Breast epithelium (tissue), 4 donors: ENCODE measurements at regions not wholly inside any gene's neighbourhood (a gene's known extent, or its start where the extent isn't known, plus 50 kb on each side); places are given as distances from the start of the nearest gene placed in this dataset.

ENCODE experiments used
- DNase-seq, 2 donors: peaks; one replicate each; pipeline ENCODE4 v3.0.0-alpha.2; 2019; ENCODE audit warnings: low spot score in 2 of 2
- H3K27ac ChIP-seq, 2 donors: fragments of 200-600 bp; sonication (generic) in 1 of 2; one replicate each; pipeline ENCODE4 v1.5.1; 2016 to 2019; ENCODE audit warnings: mild to moderate bottlenecking in 1 of 2
- H3K27me3 ChIP-seq, 2 donors: fragments of 200-600 bp; sonication (generic) in 1 of 2; one replicate each; pipeline versions ENCODE4 v1.5.1 to v1.6.0; 2017 to 2019; ENCODE audit warnings: control low read depth in 1 of 2, mild to moderate bottlenecking in 1 of 2
- H3K36me3 ChIP-seq: fragments of 200-600 bp; one replicate; pipeline ENCODE4 v1.5.1; 2019
- H3K4me1 ChIP-seq, 2 donors: fragments of 200-600 bp; sonication (generic); one replicate each; pipeline ENCODE4 v1.5.1; 2016 to 2019; ENCODE audit warnings: control low read depth in 1 of 2
- H3K4me3 ChIP-seq, 3 donors: fragments of 200-600 bp; sonication (generic); 1 replicate in 2 of 3; 2 replicates in 1 of 3; pipeline ENCODE4 v1.5.1; 2016 to 2019; ENCODE audit warnings: mild to moderate bottlenecking in 3 of 3, moderate library complexity in 2 of 3
- H3K9me3 ChIP-seq, 2 donors: fragments of 200-600 bp; sonication (generic) in 1 of 2; one replicate each; pipeline ENCODE4 v1.5.1; 2016 to 2019; ENCODE audit warnings: control low read depth in 1 of 2
- CTCF ChIP-seq, 3 donors: fragments of 450-650 bp; IDR thresholded peaks; one replicate each; pipeline ENCODE4 v1.5.1; 2016 to 2017; ENCODE audit warnings: antibody characterized with exemption in 3 of 3, mild to moderate bottlenecking in 3 of 3, moderate library complexity in 3 of 3
- POLR2A ChIP-seq: fragments of 450-650 bp; IDR thresholded peaks from one replicate; pipeline ENCODE4 v1.6.1; 2016; ENCODE audit warnings: antibody characterized with exemption, mild to moderate bottlenecking, moderate library complexity
- POLR2AphosphoS5 ChIP-seq, 3 donors: sonication (generic); formaldehyde crosslinking; IDR thresholded peaks; one replicate each; pipeline ENCODE4 v1.6.1; 2017; ENCODE audit warnings: antibody characterized with exemption in 3 of 3
- intact Hi-C: fragments of 100-400 bp; cut with DNase I; formaldehyde crosslinking; loops from one replicate; pipeline ENCODE4 v1.15.1; 2023; ENCODE audit warnings: low total_unique reads

- Histone ChIP-seq H3K9me3 (no peaks in the 10 kb centered on the region), H3K27ac (no peak overlapping the region), H3K36me3 (no peaks in the 10 kb centered on the region), H3K27me3 (peaks cover 0 to 5% of the 10 kb centered on the region in 2 donors), H3K4me1 (no peaks in the 10 kb centered on the region), H3K4me3 (no peak overlapping the region)
- DNase-seq = no peak
- intact Hi-C loops = no loop called here
- TF ChIP-seq POLR2A = no peak
- TF ChIP-seq POLR2AphosphoS5 (IDR thresholded peaks at IDR 0.05) = no peak
- TF ChIP-seq CTCF (IDR thresholded peaks at IDR 0.05) = no peak
Measured at GRCh38 chr19:30738047-30738446, 365.9 kb downstream of the ZNF536 start.

GRCh38 chr19:30734669-30735068 is 362.5 kb downstream of the ZNF536 start:
- H3K9me3 ChIP-seq = no peaks in the 10 kb centered on the region
- no peak overlapping the region for H3K4me3 ChIP-seq
- intact Hi-C loops = no loop called here
- DNase-seq = no peak
- H3K27ac ChIP-seq = no peak overlapping the region
- H3K36me3 ChIP-seq = no peaks in the 10 kb centered on the region
- no peaks in the 10 kb centered on the region for H3K27me3 ChIP-seq
- TF ChIP-seq POLR2AphosphoS5 (IDR thresholded peaks at IDR 0.05) (no peak), POLR2A (no peak), CTCF (IDR thresholded peaks at IDR 0.05) (no peak)
- no peaks in the 10 kb centered on the region for H3K4me1 ChIP-seq

GRCh38 chr19:30733826-30734550 is 361.8 kb downstream of the ZNF536 start:
- TF ChIP-seq CTCF (IDR thresholded peaks at IDR 0.05) (no peak), POLR2AphosphoS5 (IDR thresholded peaks at IDR 0.05) (no peak), POLR2A (no peak)
- Histone ChIP-seq H3K36me3 (no peaks in the 10 kb centered on the region), H3K9me3 (no peaks in the 10 kb centered on the region), H3K27ac (no peak overlapping the region), H3K27me3 (no peaks in the 10 kb centered on the region), H3K4me1 (no peaks in the 10 kb centered on the region), H3K4me3 (no peak overlapping the region)
- intact Hi-C loops = no loop called here
- DNase-seq = no peak

- no peaks in the 10 kb centered on the region for H3K27me3 ChIP-seq
- H3K9me3 ChIP-seq = no peaks in the 10 kb centered on the region
- TF ChIP-seq POLR2AphosphoS5 (IDR thresholded peaks at IDR 0.05) (no peak), POLR2A (no peak), CTCF (IDR thresholded peaks at IDR 0.05) (no peak)
- H3K4me1 ChIP-seq = no peaks in the 10 kb centered on the region
- intact Hi-C loops = no loop called here
- DNase-seq = no peak
- no peaks in the 10 kb centered on the region for H3K36me3 ChIP-seq
- no peak overlapping the region for H3K27ac ChIP-seq
- H3K4me3 ChIP-seq = no peak overlapping the region
Measured at GRCh38 chr19:30731591-30731990, 359.4 kb downstream of the ZNF536 start.

- Histone ChIP-seq H3K9me3 (no peaks in the 10 kb centered on the region), H3K27me3 (no peaks in the 10 kb centered on the region), H3K36me3 (no peaks in the 10 kb centered on the region), H3K4me3 (no peak overlapping the region), H3K4me1 (no peaks in the 10 kb centered on the region), H3K27ac (no peak overlapping the region)
- intact Hi-C loops = no loop called here
- DNase-seq = no peak
- TF ChIP-seq POLR2AphosphoS5 (IDR thresholded peaks at IDR 0.05) (no peak), CTCF (IDR thresholded peaks at IDR 0.05) (no peak), POLR2A (no peak)
Measured at GRCh38 chr19:30729451-30729850, 357.3 kb downstream of the ZNF536 start.
